ENCODE measurements at regions not wholly inside any gene's neighbourhood (a gene's known extent, or its start where the extent isn't known, plus 50 kb on each side); places are given as distances from the start of the nearest gene placed in this dataset.
A peak's percentile ranks its signal among the peaks of the same experiment; 100 is the strongest.

DNA sequence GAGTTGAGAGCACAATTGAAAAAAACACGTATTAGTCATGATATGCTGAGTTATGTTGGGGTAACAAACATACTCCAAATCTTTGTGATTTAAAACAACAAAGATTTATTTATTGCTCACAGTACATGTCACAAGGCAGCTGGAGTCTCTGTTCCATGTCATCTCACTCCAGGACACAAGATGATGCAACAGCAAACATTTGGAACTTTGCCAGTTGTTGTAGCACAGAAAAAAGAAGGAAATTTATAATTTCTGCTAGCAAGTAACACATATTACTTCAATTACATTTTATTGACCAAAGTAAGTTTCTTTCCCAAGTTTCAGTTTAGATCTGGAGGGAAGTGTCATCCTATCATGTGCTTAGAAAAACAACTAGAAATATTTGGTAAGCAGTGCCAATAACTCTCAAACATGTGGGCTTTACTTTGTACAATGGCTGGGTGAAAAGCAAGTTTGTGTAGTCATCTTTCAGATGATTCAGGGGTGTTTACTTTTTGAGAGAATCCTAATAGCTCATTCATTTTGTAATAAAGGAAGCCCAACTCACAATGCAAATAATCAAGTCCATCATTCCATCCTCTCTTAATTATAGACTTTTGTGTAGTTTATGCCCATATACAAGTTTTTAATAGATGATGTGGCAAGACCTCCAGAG, 452.3 kb downstream of the ZIC3 start:
- TF ChIP-seq, protein P1, sequence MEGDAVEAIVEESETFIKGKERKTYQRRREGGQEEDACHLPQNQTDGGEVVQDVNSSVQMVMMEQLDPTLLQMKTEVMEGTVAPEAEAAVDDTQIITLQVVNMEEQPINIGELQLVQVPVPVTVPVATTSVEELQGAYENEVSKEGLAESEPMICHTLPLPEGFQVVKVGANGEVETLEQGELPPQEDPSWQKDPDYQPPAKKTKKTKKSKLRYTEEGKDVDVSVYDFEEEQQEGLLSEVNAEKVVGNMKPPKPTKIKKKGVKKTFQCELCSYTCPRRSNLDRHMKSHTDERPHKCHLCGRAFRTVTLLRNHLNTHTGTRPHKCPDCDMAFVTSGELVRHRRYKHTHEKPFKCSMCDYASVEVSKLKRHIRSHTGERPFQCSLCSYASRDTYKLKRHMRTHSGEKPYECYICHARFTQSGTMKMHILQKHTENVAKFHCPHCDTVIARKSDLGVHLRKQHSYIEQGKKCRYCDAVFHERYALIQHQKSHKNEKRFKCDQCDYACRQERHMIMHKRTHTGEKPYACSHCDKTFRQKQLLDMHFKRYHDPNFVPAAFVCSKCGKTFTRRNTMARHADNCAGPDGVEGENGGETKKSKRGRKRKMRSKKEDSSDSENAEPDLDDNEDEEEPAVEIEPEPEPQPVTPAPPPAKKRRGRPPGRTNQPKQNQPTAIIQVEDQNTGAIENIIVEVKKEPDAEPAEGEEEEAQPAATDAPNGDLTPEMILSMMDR (conservative IDR thresholded peaks at IDR 0.05), result no peak
- no peak for TF ChIP-seq ZFX (IDR thresholded peaks at IDR 0.05)
- no peak overlapping the region for H3K27ac ChIP-seq

DNA sequence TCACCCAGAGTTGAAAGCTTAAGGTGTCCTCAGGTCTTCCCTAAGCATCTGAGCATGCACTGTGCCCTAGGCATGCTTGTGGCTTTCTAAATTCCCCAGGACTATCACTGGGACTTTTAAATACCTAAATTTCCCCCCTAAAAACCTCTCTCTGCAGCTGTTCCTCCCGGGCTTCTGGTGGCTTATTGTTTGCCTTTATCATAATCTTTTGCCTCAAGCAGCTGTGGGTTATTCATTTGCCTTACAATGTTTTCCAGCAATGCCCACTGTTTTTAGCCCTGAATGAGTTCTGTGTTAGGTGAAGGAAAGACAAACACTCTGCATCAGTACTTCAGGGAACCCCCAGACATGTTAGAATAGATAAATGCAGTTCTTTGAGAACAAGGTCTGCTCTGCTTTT, 455.0 kb downstream of the ZIC3 start:
- TF ChIP-seq ZFX (IDR thresholded peaks at IDR 0.05), result no peak
- TF ChIP-seq, protein P1 (conservative IDR thresholded peaks at IDR 0.05), result no peak
- H3K27ac ChIP-seq, result no peak overlapping the region

DNA sequence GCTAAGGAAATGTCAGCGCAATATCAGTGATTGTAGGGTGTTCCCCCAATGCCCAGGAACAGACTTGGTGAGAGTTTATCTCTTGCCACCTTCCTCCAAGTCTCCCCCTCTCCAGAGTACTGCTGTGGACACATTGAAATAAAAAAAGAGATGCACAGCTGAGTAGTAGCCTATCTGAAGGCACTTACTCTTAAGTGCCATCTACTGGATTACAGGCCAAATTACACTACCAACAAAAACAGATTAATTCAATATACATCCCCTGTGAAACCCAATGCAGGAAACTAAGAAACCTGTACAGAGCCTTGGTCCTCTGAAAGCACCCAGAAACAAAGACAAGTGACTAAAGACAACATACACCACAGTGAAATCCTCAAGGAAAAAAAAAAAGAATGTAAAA, 460.3 kb downstream of the ZIC3 start:
- no peak overlapping the region for H3K27ac ChIP-seq
- TF ChIP-seq, protein P1 (conservative IDR thresholded peaks at IDR 0.05), result peak; percentile 59
- no peak for TF ChIP-seq ZFX (IDR thresholded peaks at IDR 0.05)

DNA sequence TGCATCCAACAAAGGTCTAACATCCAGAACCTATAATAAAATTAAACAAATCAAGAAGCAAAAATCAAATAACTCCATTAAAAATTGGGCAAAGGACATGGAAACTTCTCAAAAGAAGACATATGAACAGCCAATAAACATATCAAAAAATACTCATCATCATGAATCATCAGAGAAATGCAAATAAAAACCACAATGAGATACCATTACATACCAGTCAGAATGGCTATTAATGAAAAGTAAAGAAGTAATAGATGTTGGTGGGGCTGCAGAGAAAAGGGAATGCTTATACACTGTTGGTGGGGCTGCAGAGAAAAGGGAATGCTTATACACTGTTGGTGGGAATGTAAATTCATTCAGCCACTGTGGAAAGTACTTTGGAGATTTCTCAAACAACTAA, 465.8 kb downstream of the ZIC3 start:
- no peak overlapping the region for H3K27ac ChIP-seq
- TF ChIP-seq ZFX (IDR thresholded peaks at IDR 0.05), result no peak
- TF ChIP-seq, protein P1 (conservative IDR thresholded peaks at IDR 0.05), result no peak

DNA sequence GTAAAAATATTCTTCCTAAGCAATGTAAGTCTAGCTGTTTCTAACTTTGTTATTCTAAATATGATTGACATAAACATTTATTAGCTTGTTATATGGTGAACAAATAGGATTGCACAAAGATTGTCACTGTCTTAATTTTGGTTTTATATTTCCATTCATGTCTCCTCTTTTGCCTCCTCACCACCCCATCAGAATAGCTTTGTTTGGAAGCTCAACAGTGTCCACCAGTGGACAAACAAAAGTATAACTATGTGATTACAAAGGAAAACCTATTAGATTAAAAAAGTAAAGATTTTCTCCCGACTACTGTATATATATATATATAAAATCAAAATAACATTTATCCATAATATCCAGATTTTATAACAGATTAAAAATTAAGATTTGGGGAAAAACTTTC, 468.2 kb downstream of the ZIC3 start:
- TF ChIP-seq ZFX (IDR thresholded peaks at IDR 0.05), result no peak
- TF ChIP-seq, protein P1 (conservative IDR thresholded peaks at IDR 0.05), result peak; percentile 42
- no peak overlapping the region for H3K27ac ChIP-seq

DNA sequence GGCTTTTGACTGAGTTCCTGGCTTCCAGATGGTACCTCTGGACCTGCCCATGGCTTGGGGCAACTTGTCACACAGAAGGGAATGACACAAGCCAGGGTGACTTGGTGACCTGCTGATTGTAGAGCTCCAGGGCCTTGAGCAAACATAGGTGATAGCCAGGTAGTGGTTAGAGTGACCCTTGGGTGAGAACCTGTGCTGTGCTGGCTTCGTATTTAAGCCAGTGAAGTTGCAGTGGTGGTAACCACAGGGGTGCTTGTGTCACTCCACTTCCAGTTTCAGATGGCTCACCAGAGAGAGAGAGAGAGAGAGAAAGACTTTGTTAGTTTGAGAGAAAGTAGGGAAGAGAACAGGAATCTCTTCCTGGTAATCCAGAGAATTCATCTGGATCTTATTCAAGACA, 471.6 kb downstream of the ZIC3 start:
- TF ChIP-seq, protein P1 (conservative IDR thresholded peaks at IDR 0.05), result no peak
- no peak for TF ChIP-seq ZFX (IDR thresholded peaks at IDR 0.05)
- H3K27ac ChIP-seq, result no peak overlapping the region

DNA sequence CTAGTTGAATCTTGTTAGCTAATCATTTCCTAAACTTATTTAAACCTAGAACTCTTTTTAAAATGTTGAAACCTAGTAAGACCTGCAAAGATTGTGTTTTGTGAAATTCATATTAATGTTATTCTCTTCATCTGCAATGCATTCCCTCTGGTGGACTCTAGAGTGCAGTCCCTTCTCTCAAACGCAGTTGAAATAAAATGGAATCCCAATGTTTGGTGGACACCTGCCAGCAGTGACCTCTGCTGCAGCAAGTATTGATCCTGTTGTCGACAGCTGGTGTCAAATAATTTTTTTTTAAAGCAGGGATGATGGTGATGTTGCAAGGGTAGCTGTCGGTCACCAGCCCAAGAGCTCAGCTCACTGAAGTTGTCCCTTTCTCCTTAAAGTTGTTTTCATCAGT, 492.0 kb downstream of the ZIC3 start:
- TF ChIP-seq, protein P1 (conservative IDR thresholded peaks at IDR 0.05), result no peak
- no peak for TF ChIP-seq ZFX (IDR thresholded peaks at IDR 0.05)
- H3K27ac ChIP-seq, result no peak overlapping the region

Measured in C4-2B (cell line).